T-helper 2 cell (primary cell): ENCODE measurements at regions not wholly inside any gene's neighbourhood (a gene's known extent, or its start where the extent isn't known, plus 50 kb on each side); places are given as distances from the start of the nearest gene placed in this dataset.
A peak's percentile ranks its signal among the peaks of the same experiment; 100 is the strongest.

Experiments
- DNase-seq, 5 experiments: peaks; one replicate each; pipeline versions ENCODE4 v3.0.0 to v3.0.0-alpha.2; 2012 to 2022

DNA sequence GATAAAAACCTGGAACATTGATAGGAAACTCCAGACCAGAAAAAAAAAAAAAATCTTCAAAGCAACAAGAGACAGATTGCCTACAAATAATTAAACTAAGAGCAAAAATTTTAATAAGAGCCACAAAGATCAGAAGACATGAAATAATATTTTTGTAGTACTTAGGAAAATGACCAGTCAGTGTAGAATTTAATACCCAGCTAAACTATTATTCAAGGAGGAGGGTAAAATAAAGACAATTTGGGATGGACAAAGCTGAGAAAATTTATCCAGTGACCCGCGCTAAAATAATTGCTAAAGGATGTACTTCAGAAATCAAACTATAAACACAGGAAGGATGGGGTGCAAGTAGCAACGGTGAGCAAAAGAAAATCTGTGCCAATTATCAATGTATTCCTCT, 133.2 kb downstream of the AQP9 start:
- DNase-seq, result no peak

DNA sequence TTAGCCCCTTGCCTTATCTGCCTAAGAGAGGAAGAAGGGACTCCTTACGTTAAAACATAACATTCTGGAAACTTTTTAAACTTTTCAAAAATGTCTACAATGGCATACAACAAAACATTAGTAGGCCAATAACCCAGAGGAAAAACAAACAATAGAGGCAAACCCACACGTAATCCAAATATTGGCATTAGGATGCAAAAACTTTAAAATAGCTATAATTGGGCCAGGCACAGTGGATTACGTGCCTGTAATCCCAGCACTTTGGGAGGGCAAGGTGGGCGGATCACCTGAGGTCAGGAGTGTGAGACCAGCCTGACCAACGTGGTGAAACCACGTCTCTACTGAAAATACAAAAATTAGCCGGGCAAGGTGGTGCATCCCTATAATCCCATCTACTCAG, 134.9 kb downstream of the AQP9 start:
- no peak for DNase-seq

DNA sequence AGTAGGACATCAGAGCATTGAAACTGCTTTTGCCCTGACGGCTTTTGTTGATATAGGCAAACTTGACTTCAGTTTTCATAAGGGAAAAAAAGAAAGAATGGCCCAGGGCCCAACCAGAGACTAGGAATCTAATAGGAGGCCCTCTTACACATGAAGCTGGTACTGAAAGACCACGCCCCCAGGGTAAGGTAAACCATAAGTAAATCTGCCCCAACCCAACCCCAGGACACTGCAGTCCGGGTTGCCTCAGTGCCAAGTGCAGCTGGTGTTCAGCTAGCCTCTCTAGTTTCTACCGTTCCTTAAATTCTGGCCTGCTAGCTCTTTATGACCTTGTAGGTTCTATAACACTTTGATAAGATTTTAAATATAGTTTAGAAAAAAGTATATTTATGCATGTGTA, 136.7 kb downstream of the AQP9 start:
- no peak for DNase-seq

DNA sequence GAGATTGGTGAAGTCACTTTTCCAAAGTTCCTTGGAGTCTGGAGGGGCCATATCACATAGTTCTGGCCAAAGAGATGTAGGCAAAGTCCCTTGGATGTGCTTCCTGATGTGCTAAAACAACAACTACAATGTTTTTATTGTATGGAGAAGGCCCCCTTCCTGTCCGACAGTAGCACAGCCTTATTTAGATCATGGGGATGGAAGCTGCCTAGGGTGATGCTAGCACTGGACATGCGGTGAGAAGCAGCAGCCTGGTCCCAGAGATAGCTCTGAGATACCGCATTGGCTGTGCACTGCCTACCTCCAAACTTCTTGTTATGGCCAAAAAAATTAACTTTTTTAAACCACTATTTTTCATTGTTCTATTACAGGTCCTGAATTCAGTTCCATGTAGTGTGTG, 137.6 kb downstream of the AQP9 start:
- no peak for DNase-seq

DNA sequence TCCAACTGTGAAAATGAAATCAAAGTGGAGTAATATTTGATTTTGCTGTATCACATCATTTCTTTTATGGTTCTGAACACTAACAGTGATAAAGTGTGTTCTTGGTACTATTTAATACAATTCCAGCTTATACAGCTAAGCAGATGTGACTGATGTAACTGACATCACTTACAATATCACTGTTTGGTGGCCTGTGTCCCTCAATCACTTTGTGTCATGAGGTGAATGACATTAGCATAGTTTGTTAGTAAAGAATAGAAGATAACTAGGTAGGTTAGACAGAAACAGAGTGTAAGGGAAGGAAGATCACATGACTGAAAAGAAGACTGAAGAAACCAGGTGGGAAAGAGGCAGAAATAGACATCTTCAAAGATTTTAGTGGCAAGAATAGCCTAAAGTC, 138.7 kb downstream of the AQP9 start:
- DNase-seq, result no peak

DNA sequence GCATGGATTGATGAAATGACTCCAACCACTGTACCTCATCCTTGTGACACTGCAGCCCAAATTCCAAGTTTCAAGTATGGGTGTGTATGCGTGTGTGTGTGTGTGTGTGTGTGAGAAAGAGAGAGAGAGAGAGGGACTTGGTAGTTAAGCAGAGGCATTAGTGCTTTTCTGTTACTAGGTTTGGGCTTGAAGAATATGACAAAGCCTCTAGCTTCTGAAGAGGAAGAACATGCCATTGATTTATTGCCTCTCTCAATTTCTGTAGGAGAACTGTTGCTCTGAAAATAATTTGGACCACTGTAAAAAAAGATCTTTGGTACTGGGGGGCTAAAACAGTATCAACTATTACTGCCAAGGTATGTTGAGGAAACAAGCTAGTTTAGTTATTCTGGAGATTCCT, 139.2 kb downstream of the AQP9 start:
- no peak for DNase-seq

DNA sequence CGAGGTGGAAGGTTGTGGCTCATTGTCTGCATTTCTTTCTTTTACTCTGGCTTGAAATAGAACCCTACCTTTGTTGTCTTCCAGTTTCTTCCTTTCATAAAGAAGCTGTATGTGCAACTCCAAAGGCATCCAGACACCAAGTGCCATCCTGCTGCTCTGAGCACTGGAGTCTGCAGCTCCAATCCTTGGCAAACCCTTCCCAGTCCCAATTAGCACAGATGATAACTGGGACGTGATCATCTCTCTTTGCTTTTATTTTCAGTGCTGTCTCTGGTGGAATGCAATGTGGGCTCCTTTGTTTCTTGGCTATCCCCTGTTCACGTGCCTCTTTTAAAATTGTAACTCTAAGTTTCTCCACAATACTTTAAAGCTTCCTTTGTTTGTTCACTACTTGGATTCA, 140.9 kb downstream of the AQP9 start:
- no peak for DNase-seq

DNA sequence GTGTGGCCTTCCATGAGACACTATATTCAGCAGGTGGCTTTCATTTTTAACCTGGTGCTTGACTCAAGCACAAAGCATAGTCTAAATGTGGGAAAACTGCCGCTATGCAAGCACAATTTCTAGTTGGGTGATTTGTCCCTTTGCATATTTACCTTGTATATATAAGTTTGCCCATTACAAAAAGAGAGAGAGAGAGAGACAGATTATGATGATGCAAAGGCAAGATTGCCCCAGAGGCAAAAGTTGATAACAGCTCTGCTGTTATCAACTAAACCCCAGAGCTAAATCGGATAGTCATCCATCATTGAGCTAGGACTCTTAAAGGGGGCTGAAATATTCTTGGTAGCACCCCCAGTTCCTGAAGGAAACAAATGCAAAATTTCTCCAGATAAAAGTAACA, 141.5 kb downstream of the AQP9 start:
- DNase-seq, result no peak

DNA sequence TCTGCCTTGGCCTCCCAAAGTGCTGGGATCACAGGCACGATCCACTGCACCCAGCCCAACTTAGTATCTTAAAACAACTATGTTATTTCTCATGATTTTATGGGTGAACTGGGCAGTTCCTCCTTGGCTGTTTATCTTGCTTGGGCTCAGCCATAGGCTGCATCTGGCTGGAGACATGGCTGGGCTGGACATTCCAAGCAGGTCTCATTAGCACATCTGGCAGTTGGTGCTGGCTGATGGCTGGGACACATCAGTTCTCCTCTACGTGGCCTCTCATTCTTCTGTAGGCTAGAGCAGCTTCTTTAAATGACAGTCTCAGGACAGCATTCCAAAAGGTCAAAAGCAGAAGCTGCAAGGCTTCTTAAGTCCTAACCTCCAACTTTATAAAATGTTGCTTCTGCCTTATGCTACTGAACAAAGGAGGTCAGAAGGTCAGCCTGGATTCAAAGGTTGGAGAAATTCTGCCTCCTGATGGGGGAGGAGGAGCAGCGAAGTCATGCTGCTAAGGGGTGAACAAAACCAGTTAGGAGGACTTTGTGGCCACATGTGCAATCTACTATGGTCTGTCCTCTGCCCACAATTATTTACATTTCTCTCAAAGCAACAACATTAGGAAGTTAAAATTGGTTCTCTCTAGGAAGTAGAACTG, 144.0 kb downstream of the AQP9 start:
- DNase-seq, result no peak

DNA sequence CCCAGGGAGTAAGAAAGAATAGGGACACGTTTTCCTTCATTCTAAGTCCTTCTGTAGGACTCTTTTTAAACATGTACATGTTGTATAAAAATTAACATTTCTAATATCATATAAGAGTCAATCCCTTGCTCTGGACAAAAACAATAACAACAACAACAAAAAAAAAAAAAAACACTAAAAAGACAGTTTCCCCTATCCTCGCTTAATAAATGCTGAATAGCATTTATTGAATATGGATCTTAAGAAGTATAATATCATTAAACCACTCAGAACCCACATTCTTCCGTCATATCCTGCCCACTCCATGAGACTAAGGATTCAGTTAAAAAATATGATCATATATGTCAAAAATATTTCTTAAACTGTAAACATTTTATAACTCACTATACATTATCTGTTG, 145.1 kb downstream of the AQP9 start:
- no peak for DNase-seq

DNA sequence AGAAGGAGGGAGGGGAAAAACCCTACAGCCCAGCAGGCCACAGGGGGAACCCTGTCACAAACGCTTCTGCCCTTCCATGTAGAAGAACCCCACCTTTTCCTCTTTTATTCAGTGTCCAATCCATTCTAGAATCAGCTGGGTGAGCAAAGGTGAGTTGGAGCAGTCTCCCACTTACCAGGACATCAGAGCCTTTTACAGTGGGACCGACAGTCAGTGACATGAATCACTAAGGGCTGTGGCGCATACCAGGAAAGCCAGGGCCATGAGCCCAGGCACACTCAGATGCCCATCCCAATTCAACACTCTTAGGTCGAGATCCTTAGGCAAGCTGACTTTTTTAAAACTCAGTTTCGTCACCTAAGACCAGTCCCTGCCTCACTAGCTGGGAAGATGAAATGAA, 146.1 kb downstream of the AQP9 start:
- DNase-seq, result no peak

DNA sequence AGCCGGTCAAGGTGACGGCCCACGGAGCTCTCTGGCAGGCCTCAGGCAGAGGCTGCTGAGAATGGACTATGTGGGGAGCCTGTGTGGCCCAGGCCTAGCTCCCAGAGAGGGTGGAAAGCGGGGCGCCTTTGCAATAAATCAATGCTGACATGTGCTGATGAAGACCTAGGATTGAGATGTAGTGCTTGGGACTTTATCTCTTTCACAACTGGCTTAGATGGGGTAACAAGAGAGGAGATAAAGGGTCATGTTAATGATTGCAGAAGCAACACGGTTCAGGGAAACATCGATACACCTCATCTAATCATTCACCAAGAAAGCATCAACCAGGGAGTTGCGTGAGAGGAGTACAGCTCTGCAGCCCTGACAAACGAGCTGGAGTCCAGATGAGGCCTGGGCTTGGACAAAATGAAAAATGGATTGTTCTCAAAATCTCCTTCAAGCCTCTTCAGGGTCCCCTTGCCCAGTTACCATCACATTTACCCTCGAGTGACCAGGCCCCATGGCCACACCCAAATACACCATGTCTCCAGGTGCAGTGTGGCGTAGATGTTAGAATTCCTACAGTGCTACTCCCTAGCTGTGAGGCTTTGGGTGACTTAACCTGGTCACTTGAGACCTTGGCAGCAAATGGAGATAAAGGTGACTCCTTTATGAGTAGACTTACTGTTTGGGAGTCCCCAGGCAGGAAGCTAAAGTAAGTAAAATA, 146.4 kb upstream of the LIPC start:
- no peak for DNase-seq

DNA sequence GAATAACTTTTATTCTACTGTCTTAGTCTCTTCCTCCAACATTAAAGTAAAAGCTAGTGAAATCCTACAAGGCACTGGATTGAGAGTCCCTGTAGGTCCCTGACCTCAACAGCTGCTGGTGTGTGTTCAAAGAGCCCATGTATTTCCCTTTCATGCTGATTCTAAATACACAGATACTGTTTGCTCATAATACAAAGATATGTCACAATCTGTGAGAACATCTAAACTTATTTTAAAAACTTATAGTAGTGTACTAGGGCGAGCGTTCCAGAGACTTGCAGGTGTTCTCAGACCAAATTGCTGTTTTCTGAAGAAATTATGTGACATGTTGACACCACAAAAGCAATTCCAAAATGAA, 145.9 kb upstream of the LIPC start:
- DNase-seq, result no peak

DNA sequence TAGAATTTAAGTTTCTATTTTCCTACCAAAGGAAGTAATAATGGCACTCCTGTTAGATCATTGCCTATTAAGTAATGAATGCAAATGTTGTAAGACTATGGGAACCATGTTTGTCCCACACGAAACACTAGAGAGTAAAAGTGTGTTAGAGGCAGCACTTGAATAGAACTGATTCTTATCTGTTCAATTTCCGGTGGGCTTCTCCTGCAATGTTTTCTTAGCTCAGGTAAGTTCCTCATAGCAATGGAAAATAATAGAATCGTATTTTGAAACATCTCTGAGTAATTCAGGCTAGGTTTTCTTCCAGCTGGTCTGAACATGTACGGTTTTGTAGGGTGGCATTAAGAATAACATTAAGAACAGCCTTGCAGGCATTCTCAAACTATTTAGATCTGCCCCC, 145.3 kb upstream of the LIPC start:
- DNase-seq, result no peak

DNA sequence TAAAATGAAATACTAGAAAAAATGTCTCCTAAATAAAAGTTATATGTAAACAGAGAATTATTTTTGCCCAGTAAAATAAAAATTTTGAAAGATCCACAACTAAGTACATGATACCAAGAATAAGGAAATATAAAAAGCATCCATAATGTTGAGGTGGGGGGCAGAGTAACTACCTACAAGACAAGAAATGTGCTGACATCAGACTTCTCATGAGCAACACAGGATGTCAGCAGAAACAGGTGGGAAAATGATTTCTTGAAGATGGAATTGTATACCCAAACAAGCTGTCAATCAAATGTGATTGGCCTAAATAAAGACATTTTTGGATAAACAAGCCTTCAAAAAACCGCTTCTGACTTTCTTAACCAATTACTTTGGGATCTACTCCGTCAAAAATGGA, 143.9 kb upstream of the LIPC start:
- no peak for DNase-seq

DNA sequence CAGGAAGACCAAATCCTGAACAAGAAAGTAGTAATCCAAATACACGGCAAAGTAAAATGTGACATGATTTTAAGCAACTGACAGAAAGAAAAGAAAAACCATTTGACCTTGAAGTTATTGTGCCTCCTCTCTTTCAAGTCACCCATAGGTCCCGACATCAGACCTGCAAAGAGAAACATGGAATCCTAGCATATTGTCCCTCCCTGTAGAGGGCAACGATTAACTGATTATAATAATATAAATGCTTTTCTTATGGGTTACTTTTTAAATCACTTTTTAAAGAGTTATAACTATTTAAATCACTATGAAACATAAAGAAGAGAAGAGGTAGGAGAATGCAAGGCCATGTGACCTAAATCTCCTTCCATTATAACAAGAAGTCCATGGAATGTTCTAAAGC, 143.2 kb upstream of the LIPC start:
- DNase-seq, result no peak

DNA sequence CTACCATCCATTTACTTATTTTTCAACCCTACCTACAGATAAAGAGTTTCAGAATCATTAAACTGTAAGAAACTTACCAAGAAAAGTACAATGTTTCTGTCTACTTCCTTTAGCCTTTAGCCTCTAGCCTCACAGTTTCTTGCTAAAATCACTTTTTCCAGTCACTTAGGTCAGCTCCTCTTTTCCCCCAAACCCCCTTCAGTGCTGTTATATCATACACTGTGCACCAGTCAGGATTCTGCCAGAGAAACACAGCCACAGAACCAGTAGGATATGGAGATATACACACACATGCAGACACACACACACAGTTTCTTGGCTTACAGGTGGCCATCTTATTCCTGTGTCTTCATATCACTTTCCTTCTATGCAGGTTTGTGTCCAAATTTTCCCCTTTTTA, 139.9 kb upstream of the LIPC start:
- DNase-seq, result no peak

DNA sequence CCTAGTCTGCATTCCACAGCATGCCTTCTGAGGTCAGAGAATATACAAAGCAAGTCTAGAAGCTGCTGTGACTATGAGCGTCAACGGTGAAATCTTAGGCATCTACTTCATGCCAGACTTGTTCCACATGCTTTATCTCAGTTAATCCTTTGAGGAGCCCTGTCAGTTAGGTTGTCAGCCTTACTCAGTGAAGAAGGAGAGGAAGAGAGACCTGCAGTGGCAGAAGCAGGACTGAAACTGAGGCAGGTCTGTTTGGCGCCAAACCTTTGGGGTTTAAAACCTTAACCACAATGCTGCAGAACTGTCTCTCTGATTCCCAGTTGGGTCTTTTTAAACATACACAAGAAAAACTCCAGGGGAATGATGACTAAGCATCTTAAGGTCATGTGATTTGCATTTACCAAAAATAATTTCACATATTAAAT, 139.0 kb upstream of the LIPC start:
- DNase-seq, result peak in 1 of 5 experiments; percentile 34

DNA sequence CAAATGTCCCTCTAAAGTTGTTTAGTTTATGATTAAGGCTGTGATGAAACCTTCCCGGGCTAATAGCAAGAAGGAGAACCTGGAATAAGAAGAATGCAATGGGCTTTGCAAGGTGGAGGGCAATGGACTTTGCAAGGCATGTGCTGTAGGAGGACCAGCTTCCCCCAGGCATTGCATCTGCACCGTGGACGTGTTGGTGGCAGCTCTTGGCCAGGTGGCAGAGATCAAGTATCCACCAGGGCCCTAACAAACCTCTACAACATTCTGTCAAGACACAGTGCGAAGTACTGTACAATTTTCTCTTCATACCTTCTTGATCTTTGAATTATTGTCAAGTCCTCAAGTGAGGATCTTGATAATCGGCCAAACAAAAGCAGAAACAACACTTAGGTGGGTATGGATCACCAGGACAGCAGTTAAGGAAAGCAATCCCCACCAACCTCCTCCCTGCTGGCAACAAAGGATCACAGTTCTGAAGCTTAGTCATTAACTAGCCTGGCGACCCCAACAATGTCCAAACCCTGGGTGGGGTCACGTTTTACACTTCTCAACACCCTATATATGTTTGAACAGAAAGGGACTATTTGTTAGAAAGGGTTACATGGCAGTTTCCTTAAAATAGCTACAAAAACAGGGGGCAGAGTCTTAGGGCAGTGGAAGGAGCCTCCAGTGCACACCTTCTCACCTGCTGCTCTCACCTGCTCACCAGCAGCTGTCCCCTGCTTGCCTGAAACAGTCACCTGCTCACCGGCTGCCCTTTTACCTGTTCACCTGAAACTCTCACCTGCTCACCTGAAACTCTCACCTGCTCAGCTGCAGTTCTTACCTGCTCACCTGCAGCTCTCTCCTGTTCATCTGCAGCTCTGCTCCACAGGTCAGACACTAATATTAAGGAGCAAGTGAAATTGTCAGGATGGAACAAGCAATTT, 137.9 kb upstream of the LIPC start:
- no peak for DNase-seq

DNA sequence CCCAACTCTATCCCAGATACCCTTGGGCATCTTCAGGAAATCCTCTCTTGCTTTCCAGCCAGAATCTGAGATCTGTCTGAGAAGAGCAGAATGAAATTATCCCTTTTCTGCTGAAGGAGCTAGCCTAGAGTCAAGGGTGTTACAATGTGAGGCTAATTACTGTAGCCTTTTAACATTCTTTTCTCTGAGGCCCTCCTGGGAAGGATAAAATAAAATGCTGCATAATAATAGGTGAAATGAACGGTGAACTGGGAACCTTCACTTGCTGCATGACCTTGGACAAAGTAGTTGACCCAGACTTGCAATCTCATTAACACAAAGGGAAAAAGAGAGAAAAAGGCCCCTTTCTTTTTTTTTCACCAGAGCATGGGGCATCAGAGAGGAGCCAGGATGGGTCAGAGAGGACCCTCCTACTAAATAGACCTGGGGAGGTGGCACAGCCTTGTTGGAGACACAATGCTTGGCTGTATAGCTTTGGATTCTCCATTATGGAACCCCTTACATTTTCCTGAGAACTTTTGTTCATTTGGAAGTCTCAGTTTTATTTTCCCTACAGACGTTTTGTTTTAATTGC, 137.0 kb upstream of the LIPC start:
- no peak for DNase-seq

DNA sequence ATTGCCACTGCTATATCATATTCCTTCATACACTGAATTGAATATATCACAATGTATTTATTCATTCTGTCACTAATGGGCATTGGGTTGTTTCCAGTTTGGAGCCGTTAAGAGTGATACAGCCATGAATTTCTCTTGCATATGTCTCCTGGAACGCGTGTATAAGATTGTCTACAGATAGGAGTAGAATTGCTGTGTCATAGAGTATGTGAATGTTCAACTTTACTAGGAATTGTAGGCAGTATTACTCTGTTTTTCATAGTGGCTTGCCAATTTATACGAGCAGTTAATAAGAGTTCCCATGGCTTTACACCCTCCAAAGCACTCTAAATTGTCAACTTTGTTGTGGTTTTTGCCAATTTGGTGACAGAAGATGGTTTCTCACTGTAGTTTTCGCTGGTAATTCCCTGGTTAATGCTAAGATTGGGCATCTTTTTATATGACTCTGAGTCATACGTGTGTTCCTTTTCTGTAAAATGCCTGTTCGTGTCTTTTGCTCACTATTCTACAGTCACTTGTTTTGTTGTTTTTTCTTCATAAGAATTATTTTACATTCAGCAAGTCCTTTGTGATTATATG, 136.1 kb upstream of the LIPC start:
- DNase-seq, result no peak

DNA sequence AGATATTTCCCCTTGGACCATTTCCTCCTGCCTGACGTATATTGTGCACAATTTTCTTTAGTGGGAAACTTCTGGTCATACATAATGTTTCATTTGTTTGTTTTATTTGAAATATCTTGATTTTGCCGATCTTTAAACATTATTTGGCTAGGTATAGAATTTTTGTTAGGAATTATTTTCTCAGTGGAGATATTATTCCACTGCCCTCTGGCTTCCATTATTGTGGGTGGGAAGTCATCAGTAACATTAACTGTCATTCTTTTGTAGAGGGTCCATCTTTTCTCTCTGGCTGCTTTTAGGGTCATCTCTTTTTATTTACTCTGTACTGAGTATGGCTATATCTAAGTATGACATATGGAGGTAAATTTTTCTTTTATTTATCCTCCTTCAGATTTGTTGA, 135.5 kb upstream of the LIPC start:
- DNase-seq, result no peak

DNA sequence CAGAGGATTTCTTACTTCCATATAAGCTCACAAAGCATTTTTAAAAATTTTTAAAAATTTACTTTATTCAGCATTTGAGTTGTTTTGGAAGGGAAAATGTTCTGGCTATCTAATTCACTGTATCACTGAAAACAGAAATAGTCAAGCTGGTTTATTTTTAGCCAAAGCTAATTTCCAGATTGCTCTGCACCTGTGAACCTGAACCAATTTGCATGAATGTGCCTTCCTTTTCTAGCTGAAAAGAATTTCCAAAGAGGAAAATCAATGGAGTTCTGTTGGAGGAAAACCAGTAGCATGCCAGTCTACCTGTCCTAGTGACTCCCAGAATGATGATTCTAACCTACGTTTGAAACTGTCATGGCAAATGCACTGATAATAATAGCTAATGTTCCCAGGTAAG, 134.2 kb upstream of the LIPC start:
- no peak for DNase-seq
